ENCODE measurements at regions not wholly inside any gene's neighbourhood (a gene's known extent, or its start where the extent isn't known, plus 50 kb on each side); places are given as distances from the start of the nearest gene placed in this dataset.
A peak's percentile ranks its signal among the peaks of the same experiment; 100 is the strongest.

- TF ChIP-seq SPI1 (IDR thresholded peaks at IDR 0.05; ENCODE audit: borderline replicate concordance, low read depth) = peak; percentile 57; the same call in 1 of the 2 replicates
- no peak for TF ChIP-seq POLR2AphosphoS5 (IDR thresholded peaks at IDR 0.05; ENCODE audit: low read depth)
- H3K27me3 ChIP-seq (ENCODE audit: insufficient read depth, poor library complexity, severe bottlenecking) = no peaks in the 10 kb centered on the region
- peak overlapping the region; percentile 42 for H3K27ac ChIP-seq (replicated peaks)
- DNase-seq (ENCODE audit: low read depth in 1 of 2, low spot score in 1 of 2) = peak; percentile 78 to 92
- no peak overlapping the region for H3K4me3 ChIP-seq (replicated peaks; ENCODE audit: insufficient read depth, low read length)
Measured at GRCh38 chr6:14758421-14759081, 487.3 kb upstream of the JARID2 start.

DNA sequence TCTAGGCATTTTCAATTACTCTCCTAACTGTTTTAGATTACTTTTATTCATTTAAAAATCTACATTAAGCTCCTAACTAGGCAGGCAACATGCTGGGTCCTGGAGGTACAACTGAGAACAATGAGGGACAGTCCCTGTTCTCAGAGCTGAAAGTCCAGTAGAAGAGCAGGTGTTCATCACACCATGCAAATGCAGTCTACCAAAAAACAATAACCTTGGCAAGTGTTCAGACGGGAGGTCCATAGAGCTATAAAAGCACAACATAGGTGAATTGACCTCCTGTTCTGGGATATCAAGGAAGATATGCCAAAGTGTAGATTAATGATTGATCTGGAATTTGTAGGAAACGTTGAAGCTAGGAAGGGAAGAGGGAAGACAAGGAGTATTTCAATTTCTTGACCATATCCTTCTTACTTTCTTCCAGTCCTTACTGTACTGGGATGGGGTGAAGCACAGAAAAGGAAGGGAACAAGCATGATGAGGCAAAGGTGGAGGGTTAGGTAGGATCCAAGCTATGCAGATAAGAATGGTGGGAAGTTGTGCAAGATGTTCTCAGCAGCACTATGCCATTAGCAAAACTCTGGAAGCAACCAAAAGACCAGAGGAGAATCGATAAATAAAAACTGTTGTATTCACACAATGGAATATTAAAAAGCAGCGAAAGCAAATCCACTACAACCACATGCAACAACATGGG, 485.7 kb upstream of the JARID2 start:
- DNase-seq (ENCODE audit: low read depth in 1 of 2, low spot score in 1 of 2) = no peak
- Histone ChIP-seq H3K27me3 (ENCODE audit: insufficient read depth, poor library complexity, severe bottlenecking) (no peaks in the 10 kb centered on the region), H3K4me3 (replicated peaks; ENCODE audit: insufficient read depth, low read length) (no peak overlapping the region), H3K27ac (replicated peaks) (no peak overlapping the region)
- no peak for TF ChIP-seq REST (IDR thresholded peaks at IDR 0.05; ENCODE audit: insufficient replicate concordance, low read depth)
- no peak for TF ChIP-seq CTCF (IDR thresholded peaks at IDR 0.05; ENCODE audit: insufficient read depth, low read length)
- no peak for TF ChIP-seq SPI1 (IDR thresholded peaks at IDR 0.05; ENCODE audit: borderline replicate concordance, low read depth)
- no peak for TF ChIP-seq POLR2AphosphoS5 (IDR thresholded peaks at IDR 0.05; ENCODE audit: low read depth)
- TF ChIP-seq GABPA (IDR thresholded peaks at IDR 0.05; ENCODE audit: low read depth) = no peak

DNA sequence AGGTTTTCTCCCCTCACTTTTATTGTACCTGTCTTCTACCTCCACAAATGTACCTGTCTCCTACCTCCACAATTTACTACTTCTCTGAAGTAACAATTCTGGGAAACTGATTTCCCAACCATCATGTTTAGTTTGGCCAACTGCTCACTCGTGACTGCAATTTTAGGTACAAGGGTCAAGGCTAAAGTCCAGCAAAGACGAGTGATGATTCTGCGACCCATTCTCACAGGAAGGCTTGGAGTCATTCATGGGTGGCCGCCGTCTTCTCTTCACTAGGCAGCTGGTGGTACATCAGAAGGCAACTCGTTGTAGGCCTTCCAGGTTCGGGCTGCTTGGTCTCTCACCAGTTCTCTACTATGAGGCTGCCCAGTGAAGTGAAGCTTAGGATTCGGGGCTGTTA, 483.8 kb upstream of the JARID2 start:
- H3K27ac ChIP-seq (replicated peaks) = no peak overlapping the region
- DNase-seq (ENCODE audit: low read depth in 1 of 2, low spot score in 1 of 2) = no peak
- no peaks in the 10 kb centered on the region for H3K27me3 ChIP-seq (ENCODE audit: insufficient read depth, poor library complexity, severe bottlenecking)
- TF ChIP-seq SPI1 (IDR thresholded peaks at IDR 0.05; ENCODE audit: borderline replicate concordance, low read depth) (no peak), REST (IDR thresholded peaks at IDR 0.05; ENCODE audit: insufficient replicate concordance, low read depth) (no peak), CTCF (IDR thresholded peaks at IDR 0.05; ENCODE audit: insufficient read depth, low read length) (no peak), GABPA (IDR thresholded peaks at IDR 0.05; ENCODE audit: low read depth) (no peak), POLR2AphosphoS5 (IDR thresholded peaks at IDR 0.05; ENCODE audit: low read depth) (no peak)
- H3K4me3 ChIP-seq (replicated peaks; ENCODE audit: insufficient read depth, low read length) = no peak overlapping the region

GRCh38 chr6:14763139-14763538, 482.7 kb upstream of the JARID2 start:
- H3K27me3 ChIP-seq (ENCODE audit: insufficient read depth, poor library complexity, severe bottlenecking) = no peaks in the 10 kb centered on the region
- TF ChIP-seq GABPA (IDR thresholded peaks at IDR 0.05; ENCODE audit: low read depth) (no peak), REST (IDR thresholded peaks at IDR 0.05; ENCODE audit: insufficient replicate concordance, low read depth) (no peak), POLR2AphosphoS5 (IDR thresholded peaks at IDR 0.05; ENCODE audit: low read depth) (no peak), CTCF (IDR thresholded peaks at IDR 0.05; ENCODE audit: insufficient read depth, low read length) (no peak), SPI1 (IDR thresholded peaks at IDR 0.05; ENCODE audit: borderline replicate concordance, low read depth) (no peak)
- no peak overlapping the region for H3K27ac ChIP-seq (replicated peaks)
- no peak overlapping the region for H3K4me3 ChIP-seq (replicated peaks; ENCODE audit: insufficient read depth, low read length)
- no peak for DNase-seq (ENCODE audit: low read depth in 1 of 2, low spot score in 1 of 2)

All from HL-60 (cell line).